BJ (cell line): ENCODE measurements at regions not wholly inside any gene's neighbourhood (a gene's known extent, or its start where the extent isn't known, plus 50 kb on each side); places are given as distances from the start of the nearest gene placed in this dataset.

Source experiments
- CTCF ChIA-PET: fragments of 350-600 bp; formaldehyde crosslinking; extraction: SDS; loops from one replicate; lab custom pipeline; 2021; ENCODE audit warnings: antibody characterized with exemption, inconsistent platforms; lab: Yijun Ruan, JAX
- POLR2A ChIA-PET: fragments of 300-600 bp; sonication (Branson Sonifier 250); formaldehyde crosslinking; extraction: SDS; loops from one replicate; lab custom pipeline; 2021; ENCODE audit warnings: antibody characterized with exemption; lab: Charles Lee
- DNase-seq: peaks from one replicate; pipeline ENCODE4 v3.0.0-alpha.2; 2011; ENCODE audit warnings: low read depth
- H3K27me3 ChIP-seq: 2 replicates; pipeline ENCODE4 v1.6.0; 2011; ENCODE audit warnings: low read length; ENCODE audit not compliant: control insufficient read depth, insufficient read depth
- H3K36me3 ChIP-seq: 2 replicates; pipeline ENCODE4 v1.5.1; 2011; ENCODE audit warnings: low read length; ENCODE audit not compliant: control insufficient read depth, insufficient read depth
- H3K4me3 ChIP-seq: 2 replicates; pipeline ENCODE4 v1.5.1; 2011; ENCODE audit warnings: low read depth, mild to moderate bottlenecking, control low read depth, low read length
- CTCF ChIP-seq: IDR thresholded peaks from 2 replicates; pipeline ENCODE4 v1.5.1; 2011; ENCODE audit warnings: low read depth, mild to moderate bottlenecking, control low read depth, inconsistent platforms, low read length, moderate library complexity; ENCODE audit not compliant: insufficient read depth

GRCh38 chr2:167484875-167485274 lies 596.6 kb downstream of the XIRP2 start:
- Histone ChIP-seq H3K36me3 (no peaks in the 10 kb centered on the region), H3K27me3 (no peaks in the 10 kb centered on the region), H3K4me3 (no peak overlapping the region)
- CTCF ChIA-PET, result no interaction called here
- DNase-seq, result no peak
- POLR2A ChIA-PET, result no interaction called here
- no peak for TF ChIP-seq CTCF

- CTCF ChIA-PET, result interaction anchor here (0.6 kb wide), 1 partner anchor 285 kb away, joined by 3 read pairs; no protein-coding TSS in a partner anchor
- POLR2A ChIA-PET, result no interaction called here
- Histone ChIP-seq H3K36me3 (no peaks in the 10 kb centered on the region), H3K4me3 (no peak overlapping the region), H3K27me3 (no peaks in the 10 kb centered on the region)
- no peak for DNase-seq
- TF ChIP-seq CTCF, result no peak
These were observed 592.7 kb downstream of the XIRP2 start for GRCh38 chr2:167480986-167481309.

- Histone ChIP-seq H3K36me3 (no peaks in the 10 kb centered on the region), H3K27me3 (no peaks in the 10 kb centered on the region), H3K4me3 (no peak overlapping the region)
- no peak for DNase-seq
- TF ChIP-seq CTCF, result no peak
- ChIA-PET POLR2A (no interaction called here), CTCF (interaction anchor here (0.6 kb wide), 1 partner anchor 285 kb away, joined by 3 read pairs; no protein-coding TSS in a partner anchor)
These were observed 592.1 kb downstream of the XIRP2 start for GRCh38 chr2:167480232-167480985.

GRCh38 chr2:167478196-167478595 lies 589.9 kb downstream of the XIRP2 start:
- H3K36me3 ChIP-seq, result no peaks in the 10 kb centered on the region
- CTCF ChIA-PET, result no interaction called here
- no peak for TF ChIP-seq CTCF
- H3K4me3 ChIP-seq, result no peak overlapping the region
- POLR2A ChIA-PET, result no interaction called here
- no peak for DNase-seq
- no peaks in the 10 kb centered on the region for H3K27me3 ChIP-seq

GRCh38 chr2:167475791-167476190 lies 587.5 kb downstream of the XIRP2 start:
- H3K36me3 ChIP-seq, result no peaks in the 10 kb centered on the region
- no peak overlapping the region for H3K4me3 ChIP-seq
- ChIA-PET CTCF (no interaction called here), POLR2A (no interaction called here)
- DNase-seq, result no peak
- no peak for TF ChIP-seq CTCF
- no peaks in the 10 kb centered on the region for H3K27me3 ChIP-seq
